ENCODE measurements at regions not wholly inside any gene's neighbourhood (a gene's known extent, or its start where the extent isn't known, plus 50 kb on each side); places are given as distances from the start of the nearest gene placed in this dataset.
A peak's percentile ranks its signal among the peaks of the same experiment; 100 is the strongest.

- DNase-seq (ENCODE audit: low spot score): no peak
Observed at GRCh38 chr13:29713839-29714238, 118.4 kb upstream of the SLC7A1 start.

GRCh38 chr13:29711776-29712175, 116.3 kb upstream of the SLC7A1 start:
- DNase-seq (ENCODE audit: low spot score): no peak

GRCh38 chr13:29710511-29710910, 115.0 kb upstream of the SLC7A1 start:
- DNase-seq (ENCODE audit: low spot score): no peak

- DNase-seq (ENCODE audit: low spot score): no peak
Observed at GRCh38 chr13:29709407-29710069, 114.0 kb upstream of the SLC7A1 start.

GRCh38 chr13:29707876-29708543, 112.5 kb upstream of the SLC7A1 start:
- DNase-seq (ENCODE audit: low spot score): peak; percentile 17

- DNase-seq (ENCODE audit: low spot score): no peak
Observed at GRCh38 chr13:29706923-29707322, 111.4 kb upstream of the SLC7A1 start.

- no peak for DNase-seq (ENCODE audit: low spot score)
Observed at GRCh38 chr13:29704648-29705047, 109.2 kb upstream of the SLC7A1 start.

- no peak for DNase-seq (ENCODE audit: low spot score)
Observed at GRCh38 chr13:29703421-29703820, 107.9 kb upstream of the SLC7A1 start.

- no peak for DNase-seq (ENCODE audit: low spot score)
Observed at GRCh38 chr13:29702912-29703351, 107.4 kb upstream of the SLC7A1 start.

GRCh38 chr13:29698106-29698505, 102.6 kb upstream of the SLC7A1 start:
- DNase-seq (ENCODE audit: low spot score): no peak

GRCh38 chr13:29696606-29697005, 101.1 kb upstream of the SLC7A1 start:
- no peak for DNase-seq (ENCODE audit: low spot score)

GRCh38 chr13:29693275-29693945, 97.9 kb upstream of the SLC7A1 start:
- no peak for DNase-seq (ENCODE audit: low spot score)

- DNase-seq (ENCODE audit: low spot score): no peak
Observed at GRCh38 chr13:29689548-29689947, 94.1 kb upstream of the SLC7A1 start.

GRCh38 chr13:29688193-29688592, 92.7 kb upstream of the SLC7A1 start:
- DNase-seq (ENCODE audit: low spot score): no peak

GRCh38 chr13:29684441-29684840, 89.0 kb upstream of the SLC7A1 start:
- no peak for DNase-seq (ENCODE audit: low spot score)

GRCh38 chr13:29683041-29683440, 87.6 kb upstream of the SLC7A1 start:
- no peak for DNase-seq (ENCODE audit: low spot score)

- no peak for DNase-seq (ENCODE audit: low spot score)
Observed at GRCh38 chr13:29681864-29682263, 86.4 kb upstream of the SLC7A1 start.

- no peak for DNase-seq (ENCODE audit: low spot score)
Observed at GRCh38 chr13:29679396-29680053, 84.0 kb upstream of the SLC7A1 start.

- DNase-seq (ENCODE audit: low spot score): no peak
Observed at GRCh38 chr13:29677627-29678026, 82.1 kb upstream of the SLC7A1 start.

- DNase-seq (ENCODE audit: low spot score): no peak
Observed at GRCh38 chr13:29676941-29677452, 81.5 kb upstream of the SLC7A1 start.

GRCh38 chr13:29676535-29676934, 81.0 kb upstream of the SLC7A1 start:
- DNase-seq (ENCODE audit: low spot score): no peak

- DNase-seq (ENCODE audit: low spot score): no peak
Observed at GRCh38 chr13:29674532-29674931, 79.0 kb upstream of the SLC7A1 start.

GRCh38 chr13:29664591-29664990, 69.1 kb upstream of the SLC7A1 start:
- DNase-seq (ENCODE audit: low spot score): no peak
